HepG2 (cell line): ENCODE measurements at regions not wholly inside any gene's neighbourhood (a gene's known extent, or its start where the extent isn't known, plus 50 kb on each side); places are given as distances from the start of the nearest gene placed in this dataset.

Experiments used
- DMAP1 ChIP-seq: IDR thresholded peaks from 2 replicates; pipeline ENCODE4 v1.6.1; 2016
- PCBP1 ChIP-seq: fragments of 200-400 bp; formaldehyde crosslinking; IDR thresholded peaks from 2 replicates; pipeline ENCODE4 v1.6.1; 2017; ENCODE audit warnings: mild to moderate bottlenecking, low read depth, low read length, borderline replicate concordance
- ZNF17 ChIP-seq: sonication (generic); formaldehyde crosslinking; IDR thresholded peaks from 2 replicates; pipeline ENCODE4 v1.5.0; 2020; ENCODE audit warnings: mild to moderate bottlenecking, missing genetic modification reagents
- ZNF713 ChIP-seq: sonication (generic); formaldehyde crosslinking; IDR thresholded peaks from 2 replicates; pipeline ENCODE4 v1.4.0; 2020; ENCODE audit warnings: mild to moderate bottlenecking, missing genetic modification reagents
- TF ChIP-seq, protein P1 (sequence below): IDR thresholded peaks from 2 replicates; pipeline ENCODE4 v1.6.1; 2016
- TF ChIP-seq, protein P2 (sequence below): sonication (generic); formaldehyde crosslinking; IDR thresholded peaks from 2 replicates; pipeline ENCODE4 v1.4.0; 2020; ENCODE audit warnings: missing genetic modification reagents
- TF ChIP-seq, protein P3 (sequence below): sonication (generic); formaldehyde crosslinking; IDR thresholded peaks from 2 replicates; pipeline ENCODE4 v1.4.0; 2020; ENCODE audit warnings: missing genetic modification reagents

GRCh38 chr5:73231246-73231778 is 58.3 kb downstream of the TMEM174 start (continued):
- TF ChIP-seq, protein P1, sequence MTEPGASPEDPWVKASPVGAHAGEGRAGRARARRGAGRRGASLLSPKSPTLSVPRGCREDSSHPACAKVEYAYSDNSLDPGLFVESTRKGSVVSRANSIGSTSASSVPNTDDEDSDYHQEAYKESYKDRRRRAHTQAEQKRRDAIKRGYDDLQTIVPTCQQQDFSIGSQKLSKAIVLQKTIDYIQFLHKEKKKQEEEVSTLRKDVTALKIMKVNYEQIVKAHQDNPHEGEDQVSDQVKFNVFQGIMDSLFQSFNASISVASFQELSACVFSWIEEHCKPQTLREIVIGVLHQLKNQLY (CRISPR knock-in tag) = no peak
- TF ChIP-seq PCBP1 = no peak
- TF ChIP-seq, protein P2, sequence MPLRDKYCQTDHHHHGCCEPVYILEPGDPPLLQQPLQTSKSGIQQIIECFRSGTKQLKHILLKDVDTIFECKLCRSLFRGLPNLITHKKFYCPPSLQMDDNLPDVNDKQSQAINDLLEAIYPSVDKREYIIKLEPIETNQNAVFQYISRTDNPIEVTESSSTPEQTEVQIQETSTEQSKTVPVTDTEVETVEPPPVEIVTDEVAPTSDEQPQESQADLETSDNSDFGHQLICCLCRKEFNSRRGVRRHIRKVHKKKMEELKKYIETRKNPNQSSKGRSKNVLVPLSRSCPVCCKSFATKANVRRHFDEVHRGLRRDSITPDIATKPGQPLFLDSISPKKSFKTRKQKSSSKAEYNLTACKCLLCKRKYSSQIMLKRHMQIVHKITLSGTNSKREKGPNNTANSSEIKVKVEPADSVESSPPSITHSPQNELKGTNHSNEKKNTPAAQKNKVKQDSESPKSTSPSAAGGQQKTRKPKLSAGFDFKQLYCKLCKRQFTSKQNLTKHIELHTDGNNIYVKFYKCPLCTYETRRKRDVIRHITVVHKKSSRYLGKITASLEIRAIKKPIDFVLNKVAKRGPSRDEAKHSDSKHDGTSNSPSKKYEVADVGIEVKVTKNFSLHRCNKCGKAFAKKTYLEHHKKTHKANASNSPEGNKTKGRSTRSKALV (CRISPR knock-in tag) = no peak
- TF ChIP-seq ZNF713 (CRISPR knock-in tag) = no peak
- no peak for TF ChIP-seq ZNF17 (CRISPR knock-in tag)
- TF ChIP-seq, protein P3, sequence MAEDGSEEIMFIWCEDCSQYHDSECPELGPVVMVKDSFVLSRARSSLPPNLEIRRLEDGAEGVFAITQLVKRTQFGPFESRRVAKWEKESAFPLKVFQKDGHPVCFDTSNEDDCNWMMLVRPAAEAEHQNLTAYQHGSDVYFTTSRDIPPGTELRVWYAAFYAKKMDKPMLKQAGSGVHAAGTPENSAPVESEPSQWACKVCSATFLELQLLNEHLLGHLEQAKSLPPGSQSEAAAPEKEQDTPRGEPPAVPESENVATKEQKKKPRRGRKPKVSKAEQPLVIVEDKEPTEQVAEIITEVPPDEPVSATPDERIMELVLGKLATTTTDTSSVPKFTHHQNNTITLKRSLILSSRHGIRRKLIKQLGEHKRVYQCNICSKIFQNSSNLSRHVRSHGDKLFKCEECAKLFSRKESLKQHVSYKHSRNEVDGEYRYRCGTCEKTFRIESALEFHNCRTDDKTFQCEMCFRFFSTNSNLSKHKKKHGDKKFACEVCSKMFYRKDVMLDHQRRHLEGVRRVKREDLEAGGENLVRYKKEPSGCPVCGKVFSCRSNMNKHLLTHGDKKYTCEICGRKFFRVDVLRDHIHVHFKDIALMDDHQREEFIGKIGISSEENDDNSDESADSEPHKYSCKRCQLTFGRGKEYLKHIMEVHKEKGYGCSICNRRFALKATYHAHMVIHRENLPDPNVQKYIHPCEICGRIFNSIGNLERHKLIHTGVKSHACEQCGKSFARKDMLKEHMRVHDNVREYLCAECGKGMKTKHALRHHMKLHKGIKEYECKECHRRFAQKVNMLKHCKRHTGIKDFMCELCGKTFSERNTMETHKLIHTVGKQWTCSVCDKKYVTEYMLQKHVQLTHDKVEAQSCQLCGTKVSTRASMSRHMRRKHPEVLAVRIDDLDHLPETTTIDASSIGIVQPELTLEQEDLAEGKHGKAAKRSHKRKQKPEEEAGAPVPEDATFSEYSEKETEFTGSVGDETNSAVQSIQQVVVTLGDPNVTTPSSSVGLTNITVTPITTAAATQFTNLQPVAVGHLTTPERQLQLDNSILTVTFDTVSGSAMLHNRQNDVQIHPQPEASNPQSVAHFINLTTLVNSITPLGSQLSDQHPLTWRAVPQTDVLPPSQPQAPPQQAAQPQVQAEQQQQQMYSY (CRISPR knock-in tag) = no peak
- no peak for TF ChIP-seq DMAP1
- TF ChIP-seq, all 625 proteins: peak for 0
